ENCODE measurements at regions not wholly inside any gene's neighbourhood (a gene's known extent, or its start where the extent isn't known, plus 50 kb on each side); places are given as distances from the start of the nearest gene placed in this dataset.

GRCh38 chr16:54616610-54617009 is 314.1 kb upstream of the IRX5 start:
- DNase-seq, result no peak

GRCh38 chr16:54605536-54606066 is 319.0 kb upstream of the IRX3 start:
- no peak for DNase-seq

GRCh38 chr16:54602666-54603065 is 316.1 kb upstream of the IRX3 start:
- DNase-seq, result no peak

- DNase-seq, result no peak
These were observed 310.6 kb upstream of the IRX3 start for GRCh38 chr16:54597222-54597621.

- DNase-seq, result no peak
These were observed 309.0 kb upstream of the IRX3 start for GRCh38 chr16:54595621-54596020.

- DNase-seq, result no peak
These were observed 308.2 kb upstream of the IRX3 start for GRCh38 chr16:54594601-54595391.

GRCh38 chr16:54591816-54592246 is 305.2 kb upstream of the IRX3 start:
- no peak for DNase-seq

GRCh38 chr16:54590836-54591235 is 304.2 kb upstream of the IRX3 start:
- DNase-seq, result no peak

GRCh38 chr16:54589326-54589725 is 302.7 kb upstream of the IRX3 start:
- no peak for DNase-seq

- DNase-seq, result no peak
These were observed 301.4 kb upstream of the IRX3 start for GRCh38 chr16:54588026-54588425.

GRCh38 chr16:54587176-54587515 is 300.6 kb upstream of the IRX3 start:
- DNase-seq, result no peak

GRCh38 chr16:54586474-54587175 is 300.0 kb upstream of the IRX3 start:
- no peak for DNase-seq

GRCh38 chr16:54585998-54586340 is 299.4 kb upstream of the IRX3 start:
- DNase-seq, result no peak

GRCh38 chr16:54585094-54585997 is 298.8 kb upstream of the IRX3 start:
- DNase-seq, result no peak

GRCh38 chr16:54584121-54584520 is 297.5 kb upstream of the IRX3 start:
- no peak for DNase-seq

- no peak for DNase-seq
These were observed 296.2 kb upstream of the IRX3 start for GRCh38 chr16:54582631-54583250.

GRCh38 chr16:54579106-54579728 is 292.6 kb upstream of the IRX3 start:
- DNase-seq, result no peak

- no peak for DNase-seq
These were observed 291.1 kb upstream of the IRX3 start for GRCh38 chr16:54577651-54578128.

- DNase-seq, result no peak
These were observed 290.2 kb upstream of the IRX3 start for GRCh38 chr16:54576785-54577184.

GRCh38 chr16:54568906-54569807 is 282.6 kb upstream of the IRX3 start:
- no peak for DNase-seq

GRCh38 chr16:54564841-54565240 is 278.3 kb upstream of the IRX3 start:
- DNase-seq, result no peak

Measured in NCI-H187 (cell line).